ENCODE measurements at regions not wholly inside any gene's neighbourhood (a gene's known extent, or its start where the extent isn't known, plus 50 kb on each side); places are given as distances from the start of the nearest gene placed in this dataset.

DNA sequence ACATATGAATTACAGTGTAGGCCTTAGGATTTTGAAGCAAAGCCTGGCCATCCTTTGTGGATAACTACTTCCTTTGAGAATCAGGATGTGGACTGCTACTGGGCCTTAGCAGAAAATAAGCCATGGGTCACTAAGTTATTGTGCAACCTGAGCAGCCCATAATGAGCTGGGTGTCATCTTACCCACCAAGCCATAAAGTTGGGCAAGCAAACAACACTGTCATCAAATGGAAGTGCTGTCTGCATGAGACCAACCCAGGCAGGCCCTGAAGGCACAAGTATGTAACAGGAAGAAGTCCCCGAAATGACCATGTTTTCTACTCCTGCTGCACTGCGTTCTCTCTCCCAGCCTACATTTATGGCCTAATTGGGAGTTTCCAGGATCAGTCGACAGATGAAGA is 205.6 kb upstream of the GGTLC1 start:
- intact Hi-C loops (cut with DNase I), result no loop called here
- WGBS, 2 donors, result 90 to 95% methylated on average over 3 of the region's 3 CpGs
- TF ChIP-seq, protein P1, sequence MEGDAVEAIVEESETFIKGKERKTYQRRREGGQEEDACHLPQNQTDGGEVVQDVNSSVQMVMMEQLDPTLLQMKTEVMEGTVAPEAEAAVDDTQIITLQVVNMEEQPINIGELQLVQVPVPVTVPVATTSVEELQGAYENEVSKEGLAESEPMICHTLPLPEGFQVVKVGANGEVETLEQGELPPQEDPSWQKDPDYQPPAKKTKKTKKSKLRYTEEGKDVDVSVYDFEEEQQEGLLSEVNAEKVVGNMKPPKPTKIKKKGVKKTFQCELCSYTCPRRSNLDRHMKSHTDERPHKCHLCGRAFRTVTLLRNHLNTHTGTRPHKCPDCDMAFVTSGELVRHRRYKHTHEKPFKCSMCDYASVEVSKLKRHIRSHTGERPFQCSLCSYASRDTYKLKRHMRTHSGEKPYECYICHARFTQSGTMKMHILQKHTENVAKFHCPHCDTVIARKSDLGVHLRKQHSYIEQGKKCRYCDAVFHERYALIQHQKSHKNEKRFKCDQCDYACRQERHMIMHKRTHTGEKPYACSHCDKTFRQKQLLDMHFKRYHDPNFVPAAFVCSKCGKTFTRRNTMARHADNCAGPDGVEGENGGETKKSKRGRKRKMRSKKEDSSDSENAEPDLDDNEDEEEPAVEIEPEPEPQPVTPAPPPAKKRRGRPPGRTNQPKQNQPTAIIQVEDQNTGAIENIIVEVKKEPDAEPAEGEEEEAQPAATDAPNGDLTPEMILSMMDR (IDR thresholded peaks at IDR 0.05), result no peak
- TF ChIP-seq POLR2A (IDR thresholded peaks at IDR 0.05), result no peak

DNA sequence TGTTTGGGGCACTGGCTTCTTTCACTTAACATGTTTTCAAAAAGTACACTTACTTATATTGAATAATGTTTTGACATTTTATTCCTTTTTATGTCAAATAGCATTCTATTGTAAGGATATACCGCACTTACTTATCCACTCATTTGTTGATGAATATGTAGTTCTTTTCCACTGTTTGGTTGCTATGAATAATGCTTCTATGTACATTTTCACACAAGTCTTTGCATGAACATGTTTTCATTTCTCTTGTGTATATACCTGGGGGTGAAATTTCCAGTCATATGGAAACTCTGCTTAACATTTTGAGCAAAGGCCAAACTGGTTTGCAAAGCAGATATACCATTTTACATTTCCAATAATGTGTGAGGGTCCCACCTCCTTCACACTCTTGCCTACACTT is 202.3 kb upstream of the GGTLC1 start:
- no peaks in the 10 kb centered on the region for H3K9me3 ChIP-seq
- no peak overlapping the region for H3K4me3 ChIP-seq (replicated peaks in 1 of 3)
- no peaks in the 10 kb centered on the region for H3K27me3 ChIP-seq
- no peaks in the 10 kb centered on the region for H3K4me1 ChIP-seq
- intact Hi-C loops (cut with DNase I), result no loop called here
- WGBS, 2 donors, result 96 to 100% methylated on average over 1 of the region's 1 CpG
- H3K27ac ChIP-seq, result no peak overlapping the region
- no peaks in the 10 kb centered on the region for H3K36me3 ChIP-seq
- DNase-seq, result no peak
- TF ChIP-seq POLR2A (IDR thresholded peaks at IDR 0.05), result no peak

More for the DNA sequence above, 205.6 kb upstream of the GGTLC1 start:
- Histone ChIP-seq H3K9me3 (no peaks in the 10 kb centered on the region), H3K27me3 (no peaks in the 10 kb centered on the region), H3K4me3 (replicated peaks in 1 of 3) (no peak overlapping the region), H3K36me3 (no peaks in the 10 kb centered on the region), H3K4me1 (no peaks in the 10 kb centered on the region), H3K27ac (no peak overlapping the region)
- no peak for DNase-seq

DNA sequence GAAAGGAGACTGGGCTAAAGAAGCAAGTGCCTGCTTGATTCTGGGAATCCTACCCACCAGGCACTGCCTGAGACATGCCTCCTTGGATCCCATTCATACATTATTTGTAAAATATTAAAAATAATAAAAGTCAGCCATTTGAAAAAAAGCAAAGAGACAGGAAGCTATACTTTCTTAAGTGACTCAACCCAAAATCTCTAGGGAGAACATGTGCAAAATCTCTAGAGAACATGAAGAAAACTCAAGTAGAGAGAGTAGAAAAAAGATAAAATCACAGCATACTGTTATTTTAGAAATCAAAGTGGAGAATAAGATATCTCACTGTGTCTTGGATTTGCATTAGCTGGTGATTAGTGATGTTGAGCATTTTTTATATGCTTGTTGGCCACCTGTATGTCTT is 197.2 kb upstream of the GGTLC1 start:
- H3K4me1 ChIP-seq, result no peaks in the 10 kb centered on the region
- DNase-seq, result no peak
- H3K27ac ChIP-seq, result no peak overlapping the region
- H3K36me3 ChIP-seq, result no peaks in the 10 kb centered on the region
- no peaks in the 10 kb centered on the region for H3K27me3 ChIP-seq
- H3K4me3 ChIP-seq (replicated peaks in 1 of 3), result no peak overlapping the region
- intact Hi-C loops (cut with DNase I), result no loop called here
- no peaks in the 10 kb centered on the region for H3K9me3 ChIP-seq
- TF ChIP-seq POLR2A (IDR thresholded peaks at IDR 0.05), result no peak
- TF ChIP-seq, protein P1 (IDR thresholded peaks at IDR 0.05), result no peak

DNA sequence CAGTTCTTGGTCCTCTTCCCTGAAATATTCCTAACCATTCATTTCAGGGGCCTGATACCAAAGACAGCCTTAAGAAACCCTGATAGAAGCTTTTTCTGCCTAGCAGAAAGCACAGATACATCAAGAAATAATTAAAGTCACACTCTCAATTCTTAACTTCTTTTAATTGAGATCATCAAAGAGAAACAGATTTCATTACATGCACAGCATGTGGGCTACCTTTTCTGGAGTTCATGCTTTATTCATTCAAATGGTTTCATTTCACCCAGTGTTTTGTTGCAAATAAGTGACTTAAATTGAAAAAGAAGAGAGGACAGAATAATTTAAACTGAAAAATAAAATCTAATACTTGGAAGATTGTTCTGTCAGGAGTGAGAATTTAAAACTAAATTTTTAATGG is 192.6 kb upstream of the GGTLC1 start:
- Histone ChIP-seq H3K4me1 (no peaks in the 10 kb centered on the region), H3K4me3 (replicated peaks in 1 of 3) (no peak overlapping the region), H3K9me3 (no peaks in the 10 kb centered on the region), H3K27me3 (no peaks in the 10 kb centered on the region), H3K27ac (no peak overlapping the region), H3K36me3 (no peaks in the 10 kb centered on the region)
- intact Hi-C loops (cut with DNase I), result no loop called here
- no peak for TF ChIP-seq POLR2A (IDR thresholded peaks at IDR 0.05)
- TF ChIP-seq, protein P1 (IDR thresholded peaks at IDR 0.05), result no peak
- no peak for DNase-seq

DNA sequence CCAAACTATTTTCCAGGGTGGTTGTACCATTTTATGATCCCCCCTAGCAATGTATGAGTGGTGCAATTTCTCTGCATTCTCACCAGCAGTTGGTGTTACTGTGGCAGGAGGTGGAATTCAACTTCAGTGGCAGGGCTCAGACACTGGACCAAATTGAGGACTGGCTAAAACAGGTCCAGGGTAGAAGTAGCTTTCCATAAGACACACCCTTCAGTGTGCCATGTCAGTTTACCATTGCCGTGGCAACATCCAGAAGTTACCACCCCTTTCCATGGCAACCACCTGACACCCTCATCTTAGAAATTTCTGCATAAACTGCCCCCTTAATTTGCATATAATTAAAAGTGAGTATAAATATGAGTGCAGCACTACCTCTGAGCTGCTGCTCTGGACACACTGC is 180.7 kb upstream of the GGTLC1 start:
- WGBS, 2 donors, result 100% methylated on average over 1 of the region's 1 CpG
- Histone ChIP-seq H3K36me3 (no peaks in the 10 kb centered on the region), H3K9me3 (no peaks in the 10 kb centered on the region), H3K4me1 (no peaks in the 10 kb centered on the region), H3K27me3 (no peaks in the 10 kb centered on the region), H3K27ac (no peak overlapping the region), H3K4me3 (replicated peaks in 1 of 3) (no peak overlapping the region)
- TF ChIP-seq POLR2A (IDR thresholded peaks at IDR 0.05), result no peak
- TF ChIP-seq, protein P1 (IDR thresholded peaks at IDR 0.05), result no peak
- no peak for DNase-seq
- intact Hi-C loops (cut with DNase I), result no loop called here

DNA sequence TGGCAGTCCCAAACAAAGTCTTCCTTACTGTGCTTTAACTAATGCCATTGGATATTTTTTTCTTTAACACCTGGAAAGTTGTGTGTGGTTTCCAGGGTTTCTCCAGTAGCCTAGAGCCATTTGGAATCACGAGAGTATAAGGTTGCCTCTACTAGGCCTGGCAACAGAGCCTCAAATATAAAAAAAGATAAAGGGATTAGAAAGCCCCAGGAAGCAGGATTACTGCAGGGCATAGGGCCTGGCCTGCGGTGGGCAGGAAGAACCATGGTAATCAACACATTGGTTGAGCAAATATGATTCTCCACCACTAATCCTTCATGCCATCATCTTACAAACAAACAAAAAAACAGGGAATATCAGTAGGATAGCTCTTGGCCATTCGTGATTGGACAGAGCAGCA is 177.8 kb upstream of the GGTLC1 start:
- H3K36me3 ChIP-seq, result no peaks in the 10 kb centered on the region
- H3K27ac ChIP-seq, result no peak overlapping the region
- no peaks in the 10 kb centered on the region for H3K4me1 ChIP-seq
- no peaks in the 10 kb centered on the region for H3K27me3 ChIP-seq
- intact Hi-C loops (cut with DNase I), result no loop called here
- WGBS, 2 donors, result 80 to 83% methylated on average over 3 of the region's 3 CpGs
- H3K4me3 ChIP-seq (replicated peaks in 1 of 3), result no peak overlapping the region
- no peak for DNase-seq
- no peak for TF ChIP-seq POLR2A (IDR thresholded peaks at IDR 0.05)
- TF ChIP-seq, protein P1 (IDR thresholded peaks at IDR 0.05), result no peak
- H3K9me3 ChIP-seq, result no peaks in the 10 kb centered on the region

Measured in thyroid gland (tissue), 4 donors.